ENCODE measurements at regions not wholly inside any gene's neighbourhood (a gene's known extent, or its start where the extent isn't known, plus 50 kb on each side); places are given as distances from the start of the nearest gene placed in this dataset.
"Not testable (repeated sequence)": the region's sequence is repeated elsewhere in the genome, so short reads cannot be mapped to it uniquely, and the experiment has no call there.

- H3K36me3 ChIP-seq: no peaks in the 10 kb centered on the region
- no peak overlapping the region for H3K4me3 ChIP-seq
- DNase-seq: no peak
Observed at GRCh38 chr3:96236522-96236921, 577.9 kb upstream of the EPHA6 start.

DNA sequence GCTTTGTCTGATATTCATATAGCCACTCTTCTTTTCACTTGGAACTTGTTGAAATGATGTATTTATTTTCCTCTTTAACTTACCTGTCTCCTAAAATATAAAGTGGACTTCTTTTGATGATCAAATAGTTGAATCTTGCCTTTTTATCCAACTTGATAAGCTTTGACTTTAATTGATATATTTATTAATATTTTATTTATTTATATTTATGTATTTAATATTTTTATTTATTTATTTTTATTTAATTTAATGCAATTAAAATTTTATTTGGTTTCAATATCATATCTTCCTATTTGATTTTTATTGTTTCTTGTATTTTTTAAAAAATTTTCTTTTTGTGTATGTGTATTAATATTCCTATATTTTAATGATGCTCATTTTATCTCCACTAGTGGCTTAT, 555.1 kb upstream of the EPHA6 start:
- no peak overlapping the region for H3K4me3 ChIP-seq
- H3K27ac ChIP-seq: no peak overlapping the region
- H3K36me3 ChIP-seq: no peaks in the 10 kb centered on the region
- no peaks in the 10 kb centered on the region for H3K27me3 ChIP-seq
- DNase-seq: no peak
- H3K9me3 ChIP-seq (replicated peaks): no peaks in the 10 kb centered on the region
- H3K4me1 ChIP-seq: no peaks in the 10 kb centered on the region

More at GRCh38 chr3:96236522-96236921, 577.9 kb upstream of the EPHA6 start:
- no peaks in the 10 kb centered on the region; the same call in 1 of the 2 replicates for H3K27me3 ChIP-seq
- H3K9me3 ChIP-seq (replicated peaks): no peaks in the 10 kb centered on the region
- H3K4me1 ChIP-seq: no peaks in the 10 kb centered on the region
- H3K27ac ChIP-seq: no peak overlapping the region

DNA sequence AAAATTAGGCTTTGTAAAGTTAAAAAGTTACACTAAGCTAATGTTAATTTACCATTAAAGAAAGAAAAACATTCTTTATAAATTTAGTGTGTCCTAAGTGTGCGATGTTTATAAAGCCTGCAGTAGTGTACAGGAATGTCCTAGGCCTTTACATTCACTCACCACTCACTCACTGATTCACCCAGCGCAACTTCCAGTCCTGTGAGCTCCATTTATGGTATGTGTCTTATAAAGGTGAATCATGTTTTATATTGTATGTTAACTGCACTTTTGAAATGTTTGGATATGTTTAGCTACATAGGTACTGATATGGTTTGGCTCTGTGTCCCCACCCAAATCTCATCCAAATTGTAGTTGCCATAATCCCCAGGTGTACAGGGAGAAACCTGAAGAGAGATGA, 549.7 kb upstream of the EPHA6 start:
- no peak for DNase-seq
- Histone ChIP-seq H3K36me3 (no peaks in the 10 kb centered on the region), H3K4me1 (no peaks in the 10 kb centered on the region), H3K9me3 (replicated peaks) (no peaks in the 10 kb centered on the region), H3K27me3 (no peaks in the 10 kb centered on the region), H3K4me3 (no peak overlapping the region), H3K27ac (no peak overlapping the region)

DNA sequence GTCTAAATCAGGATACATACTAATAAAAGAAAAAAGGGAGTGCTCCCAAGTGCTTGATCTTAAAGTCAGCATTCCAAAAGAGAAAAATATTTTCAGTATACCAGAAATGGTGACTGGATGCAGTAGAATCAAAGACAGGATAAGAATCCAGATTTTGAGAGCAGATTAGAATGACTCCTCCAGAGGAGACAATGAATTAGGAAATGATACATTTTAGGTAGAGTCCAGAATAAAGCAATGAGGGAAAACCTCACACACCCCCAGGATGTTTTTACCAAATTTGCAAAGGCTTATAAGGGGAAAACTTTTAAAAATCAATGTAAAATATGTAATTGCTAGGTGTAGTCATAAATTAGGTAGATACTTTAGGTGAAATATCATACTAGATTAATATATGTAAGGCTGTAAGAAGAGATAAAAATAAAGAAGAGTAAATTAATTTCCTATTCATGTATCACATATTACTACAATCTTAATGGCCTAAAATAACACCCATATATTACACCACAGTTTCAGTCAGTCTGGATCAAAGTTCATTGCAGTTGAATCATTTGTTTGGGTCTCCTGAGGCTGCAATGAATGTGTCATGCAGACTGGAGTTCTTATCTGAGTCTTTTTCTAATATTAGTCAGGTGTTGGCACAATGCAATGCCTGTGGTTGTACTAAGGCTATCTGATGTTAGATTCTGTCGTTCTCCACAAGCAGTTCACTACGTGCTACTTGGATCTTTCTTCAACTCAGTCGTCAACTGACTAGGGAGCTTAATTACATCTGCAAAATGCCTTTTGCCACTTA, 547.8 kb upstream of the EPHA6 start:
- Histone ChIP-seq H3K4me1 (no peaks in the 10 kb centered on the region), H3K4me3 (no peak overlapping the region), H3K27ac (no peak overlapping the region), H3K9me3 (replicated peaks) (no peaks in the 10 kb centered on the region), H3K27me3 (no peaks in the 10 kb centered on the region), H3K36me3 (no peaks in the 10 kb centered on the region)
- no peak for DNase-seq

DNA sequence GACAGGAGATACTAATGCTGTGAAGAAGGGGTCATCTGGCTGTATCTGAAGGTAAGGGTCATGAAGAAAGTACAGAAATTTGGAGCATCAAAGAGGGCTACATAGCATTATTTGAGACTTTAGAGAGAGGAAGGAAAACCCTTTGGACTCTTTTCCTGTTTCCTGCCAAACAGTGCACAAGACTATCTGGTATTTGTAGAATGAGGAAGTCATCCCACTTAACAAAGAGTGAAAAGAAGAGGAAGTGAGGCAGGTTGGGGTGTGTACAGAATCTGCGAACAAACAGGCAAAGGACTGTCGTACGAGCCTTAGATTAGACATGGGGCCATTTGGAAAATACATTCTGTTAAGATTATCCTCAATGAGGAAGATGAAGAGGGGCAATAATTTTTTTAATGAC, 546.8 kb upstream of the EPHA6 start:
- no peak for DNase-seq
- no peak overlapping the region for H3K27ac ChIP-seq
- no peaks in the 10 kb centered on the region for H3K36me3 ChIP-seq
- no peaks in the 10 kb centered on the region for H3K27me3 ChIP-seq
- H3K4me1 ChIP-seq: no peaks in the 10 kb centered on the region
- no peaks in the 10 kb centered on the region for H3K9me3 ChIP-seq (replicated peaks)
- no peak overlapping the region for H3K4me3 ChIP-seq

- Histone ChIP-seq H3K4me3 (no peak overlapping the region), H3K27me3 (no peaks in the 10 kb centered on the region), H3K27ac (no peak overlapping the region), H3K9me3 (replicated peaks) (no peaks in the 10 kb centered on the region), H3K36me3 (no peaks in the 10 kb centered on the region), H3K4me1 (no peaks in the 10 kb centered on the region)
- peak in 1 of 2 experiments; percentile 3 for DNase-seq
Observed at GRCh38 chr3:96294143-96294542, 520.3 kb upstream of the EPHA6 start.

GRCh38 chr3:96300743-96301142, 513.7 kb upstream of the EPHA6 start:
- Histone ChIP-seq H3K27me3 (no peaks in the 10 kb centered on the region), H3K4me3 (no peak overlapping the region), H3K9me3 (replicated peaks) (no peaks in the 10 kb centered on the region), H3K27ac (no peak overlapping the region), H3K36me3 (no peaks in the 10 kb centered on the region), H3K4me1 (no peaks in the 10 kb centered on the region)
- DNase-seq: no peak

DNA sequence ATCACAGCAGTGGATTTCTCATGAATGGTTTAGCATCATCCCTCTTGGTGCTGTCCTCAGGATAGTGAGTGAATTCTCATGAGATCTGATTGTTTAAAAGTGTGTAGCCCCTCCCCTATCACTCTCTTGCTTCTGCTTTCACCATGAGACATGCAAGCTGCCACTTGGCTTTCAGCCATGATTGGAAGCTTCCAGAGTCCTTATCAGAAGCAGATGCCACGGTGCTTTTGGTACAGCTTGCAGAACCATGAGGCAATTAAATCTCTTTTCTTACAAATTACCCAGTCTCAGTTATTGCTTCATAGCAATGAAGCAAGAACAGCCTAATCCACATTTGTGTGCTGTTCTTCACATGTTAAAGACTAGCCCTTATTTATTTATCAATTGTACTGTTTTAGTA, 495.2 kb upstream of the EPHA6 start:
- Histone ChIP-seq H3K36me3 (no peaks in the 10 kb centered on the region), H3K4me1 (no peaks in the 10 kb centered on the region), H3K27me3 (no peaks in the 10 kb centered on the region), H3K27ac (no peak overlapping the region), H3K4me3 (no peak overlapping the region), H3K9me3 (replicated peaks) (no peaks in the 10 kb centered on the region)
- peak in 1 of 2 experiments; percentile 4 for DNase-seq

- H3K9me3 ChIP-seq (replicated peaks): no peaks in the 10 kb centered on the region
- H3K4me3 ChIP-seq: no peak overlapping the region
- H3K27me3 ChIP-seq: 0 out of 2 replicates have a peak, but pooled peaks cover 2% of the 10 kb centered on the region
- H3K27ac ChIP-seq: no peak overlapping the region
- DNase-seq: no peak
- H3K36me3 ChIP-seq: no peaks in the 10 kb centered on the region
- H3K4me1 ChIP-seq: no peaks in the 10 kb centered on the region
Observed at GRCh38 chr3:96324087-96324486, 490.3 kb upstream of the EPHA6 start.

DNA sequence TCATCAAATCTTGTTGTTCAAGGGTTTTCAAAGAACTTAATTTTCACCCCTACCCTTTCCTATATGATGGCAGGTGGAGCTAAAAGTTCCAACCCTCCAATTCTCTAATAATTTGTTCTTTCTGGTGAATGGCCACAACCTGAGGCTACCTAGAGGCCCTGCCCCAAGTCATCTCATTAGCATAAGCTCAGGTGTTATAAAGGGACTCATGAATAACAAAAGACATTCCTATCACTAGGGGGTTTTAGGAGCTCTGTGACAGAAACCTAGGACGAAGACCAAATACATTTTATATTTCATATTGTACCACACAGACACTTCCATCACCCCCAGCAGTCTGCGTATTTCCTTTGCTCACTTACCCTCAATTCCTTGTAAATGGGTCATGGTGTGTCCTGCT, 483.6 kb upstream of the EPHA6 start:
- Histone ChIP-seq H3K27ac (no peak overlapping the region), H3K4me3 (no peak overlapping the region), H3K36me3 (no peaks in the 10 kb centered on the region), H3K27me3 (0 out of 2 replicates have a peak, but pooled peaks cover 2% of the 10 kb centered on the region), H3K9me3 (replicated peaks) (no peaks in the 10 kb centered on the region), H3K4me1 (no peaks in the 10 kb centered on the region)
- no peak for DNase-seq

DNA sequence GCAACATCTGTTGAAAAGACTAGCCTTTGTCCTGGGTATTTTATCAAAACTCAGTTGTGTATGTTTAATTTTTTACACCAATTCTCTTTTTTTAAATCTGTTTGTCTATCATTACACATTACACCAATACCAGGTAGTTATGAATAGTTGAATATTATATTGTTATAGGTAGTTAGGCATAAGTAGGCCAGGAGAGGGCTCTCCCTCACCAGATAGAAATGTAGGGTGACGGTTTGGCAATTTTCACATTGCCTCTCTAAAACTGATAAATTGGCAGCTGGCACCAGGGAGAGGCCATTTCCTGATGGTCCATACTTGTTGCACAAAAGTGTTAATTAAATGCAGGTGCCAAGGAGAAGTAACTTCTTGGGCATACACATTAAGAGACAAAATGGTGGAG, 483.1 kb upstream of the EPHA6 start:
- Histone ChIP-seq H3K4me3 (no peak overlapping the region), H3K9me3 (replicated peaks) (no peaks in the 10 kb centered on the region), H3K27me3 (no peaks in the 10 kb centered on the region), H3K4me1 (no peaks in the 10 kb centered on the region), H3K27ac (no peak overlapping the region), H3K36me3 (no peaks in the 10 kb centered on the region)
- DNase-seq: no peak

DNA sequence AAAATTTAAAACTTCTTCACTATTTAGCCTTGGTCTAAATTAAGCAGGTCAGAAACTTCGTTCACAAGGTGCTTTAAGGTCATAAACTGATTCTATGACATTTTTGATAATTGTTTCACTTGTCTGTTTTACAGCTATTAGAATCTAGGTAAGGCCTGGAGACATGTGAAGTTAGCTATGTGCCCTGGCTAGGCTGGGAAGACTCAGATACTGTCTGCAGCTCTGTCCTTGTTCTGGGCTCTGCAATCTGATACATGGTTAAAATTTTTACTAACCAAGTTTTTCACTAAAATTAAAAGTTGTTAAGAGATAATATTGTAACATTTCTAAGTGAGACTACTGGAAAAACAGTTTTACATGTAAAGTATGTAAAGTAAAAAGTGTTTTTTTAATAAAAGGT, 479.6 kb upstream of the EPHA6 start:
- Histone ChIP-seq H3K9me3 (replicated peaks) (no peaks in the 10 kb centered on the region), H3K27me3 (no peaks in the 10 kb centered on the region), H3K4me1 (no peaks in the 10 kb centered on the region), H3K27ac (no peak overlapping the region), H3K36me3 (no peaks in the 10 kb centered on the region), H3K4me3 (no peak overlapping the region)
- DNase-seq: no peak

GRCh38 chr3:96347289-96347688, 467.1 kb upstream of the EPHA6 start:
- Histone ChIP-seq H3K36me3 (no peaks in the 10 kb centered on the region), H3K4me3 (no peak overlapping the region), H3K9me3 (replicated peaks) (no peaks in the 10 kb centered on the region), H3K4me1 (no peaks in the 10 kb centered on the region), H3K27ac (no peak overlapping the region), H3K27me3 (no peaks in the 10 kb centered on the region)
- DNase-seq: no peak

DNA sequence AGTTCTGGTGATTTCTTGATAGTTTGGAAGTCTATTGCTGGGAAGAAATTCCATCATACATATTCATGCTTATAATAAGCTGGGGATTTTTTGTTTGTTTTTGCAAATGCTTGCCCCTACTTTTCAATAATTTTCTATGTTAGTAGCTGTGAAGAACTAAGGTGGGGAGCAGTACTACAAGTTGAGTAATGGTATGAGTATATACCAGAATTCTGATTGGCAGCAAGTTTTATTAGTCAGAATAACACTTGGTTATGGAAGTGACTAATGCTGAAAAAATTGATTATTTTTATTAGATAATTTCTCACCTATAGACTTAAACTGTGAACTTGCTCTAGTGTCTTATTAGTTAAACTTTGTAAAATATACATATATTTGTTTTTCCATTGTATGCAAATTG, 462.8 kb upstream of the EPHA6 start:
- H3K36me3 ChIP-seq; H3K27me3 ChIP-seq; H3K9me3 ChIP-seq (replicated peaks); H3K4me1 ChIP-seq; H3K4me3 ChIP-seq; H3K27ac ChIP-seq; DNase-seq: not testable (repeated sequence)

DNA sequence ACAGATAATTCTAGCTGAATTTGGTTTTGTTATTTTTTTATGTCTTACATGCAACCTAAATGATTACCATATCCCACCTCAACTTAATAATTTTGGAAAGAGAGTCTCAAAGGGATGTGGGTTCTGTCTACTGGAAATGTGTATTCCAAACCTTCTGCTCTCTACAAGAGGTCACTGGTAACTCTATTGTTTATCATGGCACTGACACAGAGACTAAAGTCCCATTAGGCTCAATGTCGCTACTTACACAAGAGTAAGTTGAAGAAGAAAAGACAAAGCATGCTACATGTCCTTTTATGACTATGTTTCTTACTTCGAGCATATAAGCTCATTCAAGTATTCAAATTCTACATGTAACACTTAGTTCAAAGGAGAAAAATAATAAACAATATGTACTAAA, 460.3 kb upstream of the EPHA6 start:
- H3K9me3 ChIP-seq (replicated peaks): no peaks in the 10 kb centered on the region; the same call in 1 of the 2 replicates
- H3K4me3 ChIP-seq: no peak overlapping the region
- H3K27ac ChIP-seq: no peak overlapping the region
- H3K27me3 ChIP-seq: no peaks in the 10 kb centered on the region
- H3K36me3 ChIP-seq: no peaks in the 10 kb centered on the region
- no peak for DNase-seq
- no peaks in the 10 kb centered on the region for H3K4me1 ChIP-seq

GRCh38 chr3:96354742-96355141, 459.7 kb upstream of the EPHA6 start:
- H3K27me3 ChIP-seq: no peaks in the 10 kb centered on the region
- H3K4me3 ChIP-seq: no peak overlapping the region
- DNase-seq: no peak
- no peak overlapping the region for H3K27ac ChIP-seq
- no peaks in the 10 kb centered on the region for H3K36me3 ChIP-seq
- H3K4me1 ChIP-seq: no peaks in the 10 kb centered on the region
- no peaks in the 10 kb centered on the region; the same call in 1 of the 2 replicates for H3K9me3 ChIP-seq (replicated peaks)
